ENCODE measurements at regions not wholly inside any gene's neighbourhood (a gene's known extent, or its start where the extent isn't known, plus 50 kb on each side); places are given as distances from the start of the nearest gene placed in this dataset.

DNA sequence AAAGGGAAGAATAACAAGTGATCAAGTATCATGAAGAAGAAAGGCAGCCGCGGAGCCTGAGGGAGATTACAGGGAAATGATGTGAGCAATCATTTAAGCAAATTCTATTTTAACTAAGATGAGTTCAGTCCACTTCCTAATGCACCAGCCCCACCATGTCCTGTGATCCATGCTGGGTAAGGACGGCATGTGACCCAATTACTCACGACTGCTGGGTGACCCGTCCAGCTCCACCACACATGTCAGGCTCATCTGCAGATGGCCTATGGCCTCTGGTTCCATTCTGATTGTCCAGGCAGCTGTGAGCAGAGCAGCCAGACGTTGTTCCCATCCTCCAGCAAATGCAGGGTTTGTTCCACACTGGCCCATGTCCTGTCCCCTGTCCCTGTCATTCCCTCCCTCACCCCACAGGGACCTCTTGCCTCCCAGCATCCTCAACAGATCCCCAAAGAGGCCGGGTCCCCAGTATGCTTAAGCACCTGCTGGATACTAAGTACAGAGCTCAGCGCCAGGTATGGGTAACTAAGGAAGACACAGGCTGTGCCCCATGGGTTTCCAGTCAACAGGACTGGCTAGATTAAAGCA is 87.9 kb downstream of the MATN1 start:
- Histone ChIP-seq H3K27me3 (ENCODE audit: control insufficient read depth, insufficient read depth, low read length) (peaks cover 5% of the 10 kb centered on the region), H3K4me3 (ENCODE audit: low read depth, low read length) (no peak overlapping the region), H3K36me3 (ENCODE audit: control insufficient read depth, insufficient read depth, low read length) (no peaks in the 10 kb centered on the region)
- TF ChIP-seq, protein P1, sequence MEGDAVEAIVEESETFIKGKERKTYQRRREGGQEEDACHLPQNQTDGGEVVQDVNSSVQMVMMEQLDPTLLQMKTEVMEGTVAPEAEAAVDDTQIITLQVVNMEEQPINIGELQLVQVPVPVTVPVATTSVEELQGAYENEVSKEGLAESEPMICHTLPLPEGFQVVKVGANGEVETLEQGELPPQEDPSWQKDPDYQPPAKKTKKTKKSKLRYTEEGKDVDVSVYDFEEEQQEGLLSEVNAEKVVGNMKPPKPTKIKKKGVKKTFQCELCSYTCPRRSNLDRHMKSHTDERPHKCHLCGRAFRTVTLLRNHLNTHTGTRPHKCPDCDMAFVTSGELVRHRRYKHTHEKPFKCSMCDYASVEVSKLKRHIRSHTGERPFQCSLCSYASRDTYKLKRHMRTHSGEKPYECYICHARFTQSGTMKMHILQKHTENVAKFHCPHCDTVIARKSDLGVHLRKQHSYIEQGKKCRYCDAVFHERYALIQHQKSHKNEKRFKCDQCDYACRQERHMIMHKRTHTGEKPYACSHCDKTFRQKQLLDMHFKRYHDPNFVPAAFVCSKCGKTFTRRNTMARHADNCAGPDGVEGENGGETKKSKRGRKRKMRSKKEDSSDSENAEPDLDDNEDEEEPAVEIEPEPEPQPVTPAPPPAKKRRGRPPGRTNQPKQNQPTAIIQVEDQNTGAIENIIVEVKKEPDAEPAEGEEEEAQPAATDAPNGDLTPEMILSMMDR (IDR thresholded peaks at IDR 0.05; ENCODE audit: insufficient read depth, low read length, poor library complexity, severe bottlenecking) = no peak
- DNase-seq (ENCODE audit: low read depth) = no peak

DNA sequence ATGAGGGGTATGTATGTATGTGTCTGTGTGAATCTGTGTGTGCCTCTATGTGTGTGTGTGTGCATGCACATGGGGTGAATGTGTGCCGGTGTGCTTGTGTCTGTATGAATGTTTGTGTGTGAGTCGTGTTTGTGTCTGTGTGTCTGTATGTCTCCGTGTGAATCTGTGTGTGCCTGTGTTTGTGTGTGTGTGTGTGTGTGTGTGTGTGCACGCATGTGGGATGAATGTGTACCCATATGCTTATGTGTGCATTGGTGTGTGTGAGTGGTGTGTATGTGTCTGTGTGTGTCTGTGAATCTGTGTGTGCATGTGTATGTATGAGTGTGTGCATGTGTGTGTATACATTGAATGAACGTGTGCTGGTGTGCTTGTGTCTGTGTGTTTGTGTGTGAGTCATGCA is 88.9 kb downstream of the MATN1 start:
- H3K27me3 ChIP-seq (ENCODE audit: control insufficient read depth, insufficient read depth, low read length) = peaks cover 5% of the 10 kb centered on the region
- DNase-seq (ENCODE audit: low read depth) = no peak
- no peak overlapping the region for H3K4me3 ChIP-seq (ENCODE audit: low read depth, low read length)
- TF ChIP-seq, protein P1 (IDR thresholded peaks at IDR 0.05; ENCODE audit: insufficient read depth, low read length, poor library complexity, severe bottlenecking) = no peak
- no peaks in the 10 kb centered on the region for H3K36me3 ChIP-seq (ENCODE audit: control insufficient read depth, insufficient read depth, low read length)

DNA sequence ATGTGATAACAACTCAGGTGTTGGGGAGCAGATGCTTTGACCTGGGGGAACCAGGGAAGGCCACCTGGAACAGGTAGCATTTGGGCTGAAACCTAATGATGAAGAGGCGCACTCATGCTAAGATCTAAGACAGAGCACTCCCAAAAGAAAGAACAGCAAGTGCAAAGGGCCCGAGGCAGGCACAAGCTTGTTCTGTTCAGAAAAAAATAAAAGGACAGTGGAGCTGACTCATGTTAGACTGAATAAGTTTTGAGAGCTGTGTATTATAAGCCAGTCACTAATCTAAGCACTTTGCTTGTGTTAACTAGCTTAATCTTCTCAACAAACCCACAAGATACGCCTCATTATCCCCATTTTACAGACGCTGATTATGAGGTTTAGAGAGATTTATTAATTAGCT is 90.1 kb downstream of the MATN1 start:
- DNase-seq (ENCODE audit: low read depth) = no peak
- Histone ChIP-seq H3K27me3 (ENCODE audit: control insufficient read depth, insufficient read depth, low read length) (peaks cover 7% of the 10 kb centered on the region), H3K4me3 (ENCODE audit: low read depth, low read length) (no peak overlapping the region), H3K36me3 (ENCODE audit: control insufficient read depth, insufficient read depth, low read length) (no peaks in the 10 kb centered on the region)
- TF ChIP-seq, protein P1 (IDR thresholded peaks at IDR 0.05; ENCODE audit: insufficient read depth, low read length, poor library complexity, severe bottlenecking) = no peak

DNA sequence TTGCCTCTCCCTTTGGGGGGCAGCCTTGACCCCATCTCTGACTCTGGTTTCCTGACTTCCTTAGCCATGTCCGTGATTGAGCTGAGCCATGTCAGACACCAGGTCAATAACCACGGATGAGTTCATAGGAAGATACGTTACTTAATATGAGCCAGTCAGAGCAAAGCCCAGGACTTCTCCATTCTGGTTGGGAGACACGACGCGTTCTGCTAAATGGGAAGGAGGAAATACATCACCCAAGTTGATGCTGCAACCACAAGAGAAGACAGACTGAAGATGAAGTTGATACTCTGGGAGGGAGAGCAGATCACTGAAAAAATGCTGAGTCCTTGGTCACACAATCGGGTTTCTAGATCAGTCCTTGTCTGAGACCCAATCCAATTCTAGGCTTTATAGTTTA is 90.9 kb downstream of the MATN1 start:
- H3K27me3 ChIP-seq (ENCODE audit: control insufficient read depth, insufficient read depth, low read length) = peaks cover 8% of the 10 kb centered on the region
- H3K36me3 ChIP-seq (ENCODE audit: control insufficient read depth, insufficient read depth, low read length) = no peaks in the 10 kb centered on the region
- TF ChIP-seq, protein P1 (IDR thresholded peaks at IDR 0.05; ENCODE audit: insufficient read depth, low read length, poor library complexity, severe bottlenecking) = no peak
- DNase-seq (ENCODE audit: low read depth) = no peak
- no peak overlapping the region for H3K4me3 ChIP-seq (ENCODE audit: low read depth, low read length)

DNA sequence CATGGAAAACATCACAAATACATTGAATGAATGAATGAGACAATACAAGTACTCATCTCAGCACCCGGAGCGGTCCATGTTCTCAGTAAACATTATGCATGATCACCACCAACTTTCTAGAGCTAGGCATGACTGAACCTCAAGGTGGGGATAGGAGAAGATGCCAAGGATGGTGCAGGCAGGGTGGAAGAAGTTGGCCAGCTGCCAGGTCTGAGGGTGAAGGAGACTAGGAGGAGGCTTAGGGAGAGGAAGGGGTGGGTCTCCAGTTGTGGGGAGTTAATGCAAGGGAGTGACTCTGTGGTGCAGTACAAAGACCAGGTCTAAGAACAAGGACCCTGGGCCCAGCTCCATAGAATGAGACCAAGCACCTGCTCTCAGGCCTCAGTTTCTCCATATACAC is 91.7 kb downstream of the MATN1 start:
- Histone ChIP-seq H3K27me3 (ENCODE audit: control insufficient read depth, insufficient read depth, low read length) (peaks cover 6% of the 10 kb centered on the region), H3K36me3 (ENCODE audit: control insufficient read depth, insufficient read depth, low read length) (no peaks in the 10 kb centered on the region)

More for the DNA sequence above, 91.7 kb downstream of the MATN1 start:
- TF ChIP-seq, protein P1 (IDR thresholded peaks at IDR 0.05; ENCODE audit: insufficient read depth, low read length, poor library complexity, severe bottlenecking) = no peak
- no peak overlapping the region for H3K4me3 ChIP-seq (ENCODE audit: low read depth, low read length)
- no peak for DNase-seq (ENCODE audit: low read depth)

Measured in kidney epithelial cell (primary cell).